ENCODE measurements at regions not wholly inside any gene's neighbourhood (a gene's known extent, or its start where the extent isn't known, plus 50 kb on each side); places are given as distances from the start of the nearest gene placed in this dataset.
A peak's percentile ranks its signal among the peaks of the same experiment; 100 is the strongest.

DNA sequence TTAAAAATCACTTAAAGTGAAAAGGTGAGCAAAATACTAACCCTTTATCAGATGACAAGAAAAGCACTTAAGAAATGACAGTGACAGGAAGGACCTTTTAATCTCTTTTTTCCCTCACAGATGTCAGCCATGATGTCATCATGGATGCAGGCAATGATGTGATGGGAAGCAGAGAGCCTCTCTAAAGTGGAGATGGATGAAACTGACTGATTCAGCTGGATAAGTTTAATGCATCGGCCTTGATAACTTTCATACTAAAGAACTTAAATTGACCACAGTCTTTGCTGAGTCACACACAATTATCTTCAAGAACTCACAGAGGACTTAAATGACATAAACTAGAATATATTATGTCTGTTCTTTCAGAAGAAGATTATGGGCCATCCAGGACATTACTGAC lies 153.2 kb upstream of the FGF10 start:
- no peaks in the 10 kb centered on the region for H3K27me3 ChIP-seq
- no peak for DNase-seq
- WGBS, 4 donors: 68 to 83% (median 79%) methylated on average over 1 of the region's 1 CpG
- no peaks in the 10 kb centered on the region for H3K36me3 ChIP-seq
- intact Hi-C loops (cut with DNase I): no loop called here
- H3K4me3 ChIP-seq: no peak overlapping the region
- no peak for ATAC-seq
- no peak overlapping the region for H3K27ac ChIP-seq
- no peak for TF ChIP-seq POLR2A (IDR thresholded peaks at IDR 0.05)
- TF ChIP-seq, protein P1, sequence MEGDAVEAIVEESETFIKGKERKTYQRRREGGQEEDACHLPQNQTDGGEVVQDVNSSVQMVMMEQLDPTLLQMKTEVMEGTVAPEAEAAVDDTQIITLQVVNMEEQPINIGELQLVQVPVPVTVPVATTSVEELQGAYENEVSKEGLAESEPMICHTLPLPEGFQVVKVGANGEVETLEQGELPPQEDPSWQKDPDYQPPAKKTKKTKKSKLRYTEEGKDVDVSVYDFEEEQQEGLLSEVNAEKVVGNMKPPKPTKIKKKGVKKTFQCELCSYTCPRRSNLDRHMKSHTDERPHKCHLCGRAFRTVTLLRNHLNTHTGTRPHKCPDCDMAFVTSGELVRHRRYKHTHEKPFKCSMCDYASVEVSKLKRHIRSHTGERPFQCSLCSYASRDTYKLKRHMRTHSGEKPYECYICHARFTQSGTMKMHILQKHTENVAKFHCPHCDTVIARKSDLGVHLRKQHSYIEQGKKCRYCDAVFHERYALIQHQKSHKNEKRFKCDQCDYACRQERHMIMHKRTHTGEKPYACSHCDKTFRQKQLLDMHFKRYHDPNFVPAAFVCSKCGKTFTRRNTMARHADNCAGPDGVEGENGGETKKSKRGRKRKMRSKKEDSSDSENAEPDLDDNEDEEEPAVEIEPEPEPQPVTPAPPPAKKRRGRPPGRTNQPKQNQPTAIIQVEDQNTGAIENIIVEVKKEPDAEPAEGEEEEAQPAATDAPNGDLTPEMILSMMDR (IDR thresholded peaks at IDR 0.05): no peak
- no peaks in the 10 kb centered on the region for H3K9me3 ChIP-seq
- H3K4me1 ChIP-seq: peaks cover 0 to 4% (median 0%) of the 10 kb centered on the region in 12 donors

DNA sequence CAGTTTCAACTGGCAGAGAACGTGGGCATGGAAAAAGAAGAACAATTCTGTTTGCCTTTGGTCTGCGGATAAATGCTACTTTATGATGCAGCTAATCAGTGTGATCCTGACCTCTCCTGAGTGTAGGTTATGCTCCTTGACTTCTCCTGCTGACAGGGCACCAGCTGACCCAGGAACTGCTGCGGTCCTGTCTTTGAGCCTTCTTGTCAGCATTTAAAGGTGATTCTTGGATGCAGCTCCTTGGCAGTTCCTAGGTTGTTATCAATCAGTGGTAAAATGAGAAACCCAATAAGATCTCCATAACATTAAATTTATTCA lies 150.3 kb upstream of the FGF10 start:
- no peaks in the 10 kb centered on the region for H3K9me3 ChIP-seq
- H3K4me1 ChIP-seq: peaks cover 0 to 4% (median 0%) of the 10 kb centered on the region in 12 donors
- DNase-seq: no peak
- no peak overlapping the region for H3K27ac ChIP-seq
- H3K27me3 ChIP-seq: no peaks in the 10 kb centered on the region
- 66 to 74% (median 67%) methylated on average over 3 of the region's 3 CpGs for WGBS, 4 donors
- no peak for ATAC-seq
- no peak overlapping the region for H3K4me3 ChIP-seq
- no peaks in the 10 kb centered on the region for H3K36me3 ChIP-seq
- intact Hi-C loops (cut with DNase I): loop anchor here in 5 of 10 donors (5.0 kb wide), 1 partner anchor 233 kb away; no protein-coding TSS in a partner anchor
- TF ChIP-seq, protein P1 (IDR thresholded peaks at IDR 0.05): no peak
- no peak for TF ChIP-seq POLR2A (IDR thresholded peaks at IDR 0.05)

DNA sequence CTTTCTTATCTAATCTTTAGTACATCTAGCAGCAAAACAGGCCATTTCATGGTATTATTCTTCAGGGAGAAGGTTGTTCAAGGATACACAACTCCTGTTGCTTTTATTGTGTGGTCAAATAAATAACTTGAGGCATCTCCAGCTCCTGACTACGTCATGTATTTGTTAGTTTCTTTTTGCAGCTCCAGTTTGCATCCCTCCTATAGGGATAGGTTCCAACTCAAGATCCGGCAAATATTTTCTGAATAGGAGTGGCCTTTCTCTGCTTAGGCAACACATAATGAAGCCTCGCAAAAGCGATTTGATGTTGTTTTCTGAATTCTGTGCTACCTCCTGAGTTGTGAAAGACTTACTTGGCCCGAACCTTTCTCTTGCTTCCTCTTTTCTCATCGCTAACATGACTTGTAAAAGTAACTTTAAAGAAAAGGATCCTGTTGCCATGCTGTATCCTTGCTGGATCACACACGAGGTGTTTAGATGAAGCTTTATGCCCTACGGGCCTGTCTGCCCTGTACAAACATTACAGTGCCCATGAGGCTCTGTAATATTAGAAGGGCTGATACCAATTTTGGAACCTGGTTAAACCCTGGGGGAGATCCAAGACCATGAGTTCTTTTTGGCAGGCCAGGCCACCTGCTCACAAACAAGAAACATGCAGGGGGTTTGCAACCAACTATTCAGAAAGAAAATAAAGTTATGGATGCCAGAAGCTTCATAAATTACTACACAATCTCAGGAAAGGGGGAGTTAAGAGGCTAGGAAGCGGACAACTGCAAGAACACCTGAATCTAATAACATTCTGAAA lies 149.8 kb upstream of the FGF10 start:
- Histone ChIP-seq H3K9me3 (no peaks in the 10 kb centered on the region), H3K4me1 (peaks cover 0 to 4% (median 0%) of the 10 kb centered on the region in 12 donors), H3K36me3 (no peaks in the 10 kb centered on the region), H3K27ac (no peak overlapping the region), H3K27me3 (no peaks in the 10 kb centered on the region), H3K4me3 (no peak overlapping the region)
- ATAC-seq (peak in 1 of 4 donors; percentile 39), DNase-seq (no peak)
- 64 to 79% (median 73%) methylated on average over 9 of the region's 9 CpGs for WGBS, 4 donors
- intact Hi-C loops (cut with DNase I): loop anchor here in 5 of 10 donors (5.0 kb wide), 1 partner anchor 233 kb away; no protein-coding TSS in a partner anchor
- no peak for TF ChIP-seq POLR2A (IDR thresholded peaks at IDR 0.05)
- TF ChIP-seq, protein P1 (IDR thresholded peaks at IDR 0.05): no peak

DNA sequence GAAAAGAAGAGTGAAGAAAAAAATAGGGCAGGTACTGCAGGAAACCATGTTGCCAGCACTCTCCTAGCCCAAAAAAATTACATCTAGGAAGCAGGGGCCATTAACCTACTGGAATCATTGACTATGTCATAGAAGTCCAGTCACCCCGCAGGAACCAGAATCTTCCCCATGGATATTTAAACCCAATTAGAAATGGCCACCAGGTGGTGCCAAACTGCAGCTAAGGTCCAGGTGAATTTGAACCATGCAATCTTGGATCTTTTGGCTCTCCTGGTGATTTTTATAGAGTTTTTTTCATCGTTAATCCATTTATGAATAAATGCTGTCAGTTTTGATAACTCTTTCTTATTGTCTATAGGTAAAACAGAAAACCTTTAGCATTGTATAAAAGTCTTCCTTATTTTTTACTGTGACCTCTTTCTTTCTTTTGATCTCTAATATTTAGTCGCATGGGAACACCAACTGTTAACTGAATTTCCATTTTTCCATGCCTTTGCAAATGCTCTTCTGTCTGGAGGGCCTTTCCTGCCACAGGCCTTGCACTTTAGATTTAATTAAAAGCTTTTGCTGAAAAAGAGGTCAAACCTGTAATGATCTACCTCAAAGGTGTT lies 147.5 kb upstream of the FGF10 start:
- DNase-seq: no peak
- Histone ChIP-seq H3K27ac (no peak overlapping the region), H3K4me3 (no peak overlapping the region), H3K27me3 (no peaks in the 10 kb centered on the region), H3K9me3 (no peaks in the 10 kb centered on the region), H3K4me1 (peaks cover 0 to 4% (median 0%) of the 10 kb centered on the region in 12 donors), H3K36me3 (no peaks in the 10 kb centered on the region)
- WGBS, 4 donors: 47 to 57% (median 51%) methylated on average over 3 of the region's 3 CpGs
- TF ChIP-seq, protein P1 (IDR thresholded peaks at IDR 0.05): peak; percentile 46 to 76 (median 61)
- no peak for TF ChIP-seq POLR2A (IDR thresholded peaks at IDR 0.05)
- ATAC-seq: no peak
- intact Hi-C loops (cut with DNase I): loop anchor here in 9 of 10 donors (2.0 to 5.0 kb wide), 2 partner anchors 236 to 238 kb away; no protein-coding TSS in a partner anchor
